ENCODE measurements at regions not wholly inside any gene's neighbourhood (a gene's known extent, or its start where the extent isn't known, plus 50 kb on each side); places are given as distances from the start of the nearest gene placed in this dataset.

GRCh38 chr15:70264014-70264582, 166.4 kb upstream of the TLE3 start (continued):
- TF ChIP-seq SIX5 (IDR thresholded peaks at IDR 0.05; ENCODE audit: low read depth, low read length, severe bottlenecking) (no peak), NFYB (IDR thresholded peaks at IDR 0.05; ENCODE audit: insufficient read depth, low read depth, low read length) (no peak), ZBED1 (IDR thresholded peaks at IDR 0.05; ENCODE audit: borderline replicate concordance) (no peak), IKZF1 (conservative IDR thresholded peaks at IDR 0.05) (peak; percentile 76), STAT3 (IDR thresholded peaks at IDR 0.05; ENCODE audit: low read depth, low read length) (no peak), RUNX3 (IDR thresholded peaks at IDR 0.05; ENCODE audit: low read length) (0 out of 2 replicates have a peak, but pooled peaks have one; percentile 9), GATAD2B (conservative IDR thresholded peaks at IDR 0.05; ENCODE audit: low read depth) (no peak), JUNB (IDR thresholded peaks at IDR 0.05) (no peak), SPI1 (IDR thresholded peaks at IDR 0.05; ENCODE audit: borderline replicate concordance, insufficient read depth, low read depth, low read length) (peak; percentile 15; the same call in 1 of the 2 replicates), SRF (IDR thresholded peaks at IDR 0.05; ENCODE audit: low read depth in 2 of 2, low read length in 2 of 2) (no peak), CTCF (IDR thresholded peaks at IDR 0.05 in 2 of 3, conservative IDR thresholded peaks at IDR 0.05 in 1 of 3; ENCODE audit: control insufficient read depth in 2 of 3, extremely low read depth in 1 of 3, insufficient read depth in 1 of 3, low read depth in 3 of 3, low read length in 3 of 3) (no peak), BCL11A (IDR thresholded peaks at IDR 0.05; ENCODE audit: low read depth, low read length) (peak; percentile 46; the same call in 1 of the 2 replicates), CREB1 (IDR thresholded peaks at IDR 0.05; ENCODE audit: low read depth) (no peak), NFXL1 (IDR thresholded peaks at IDR 0.05; ENCODE audit: borderline replicate concordance) (no peak), BRCA1 (IDR thresholded peaks at IDR 0.05; ENCODE audit: low read depth, low read length) (no peak), IRF5 (IDR thresholded peaks at IDR 0.05; ENCODE audit: borderline replicate concordance) (no peak), NR2F1 (conservative IDR thresholded peaks at IDR 0.05) (peak; percentile 34; the same call in 1 of the 2 replicates)
- TF ChIP-seq, protein P1, sequence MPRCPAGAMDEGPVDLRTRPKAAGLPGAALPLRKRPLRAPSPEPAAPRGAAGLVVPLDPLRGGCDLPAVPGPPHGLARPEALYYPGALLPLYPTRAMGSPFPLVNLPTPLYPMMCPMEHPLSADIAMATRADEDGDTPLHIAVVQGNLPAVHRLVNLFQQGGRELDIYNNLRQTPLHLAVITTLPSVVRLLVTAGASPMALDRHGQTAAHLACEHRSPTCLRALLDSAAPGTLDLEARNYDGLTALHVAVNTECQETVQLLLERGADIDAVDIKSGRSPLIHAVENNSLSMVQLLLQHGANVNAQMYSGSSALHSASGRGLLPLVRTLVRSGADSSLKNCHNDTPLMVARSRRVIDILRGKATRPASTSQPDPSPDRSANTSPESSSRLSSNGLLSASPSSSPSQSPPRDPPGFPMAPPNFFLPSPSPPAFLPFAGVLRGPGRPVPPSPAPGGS (IDR thresholded peaks at IDR 0.05; ENCODE audit: borderline replicate concordance, insufficient read depth, low read depth, low read length, poor library complexity, severe bottlenecking) = no peak
- TF ChIP-seq, protein P2, sequence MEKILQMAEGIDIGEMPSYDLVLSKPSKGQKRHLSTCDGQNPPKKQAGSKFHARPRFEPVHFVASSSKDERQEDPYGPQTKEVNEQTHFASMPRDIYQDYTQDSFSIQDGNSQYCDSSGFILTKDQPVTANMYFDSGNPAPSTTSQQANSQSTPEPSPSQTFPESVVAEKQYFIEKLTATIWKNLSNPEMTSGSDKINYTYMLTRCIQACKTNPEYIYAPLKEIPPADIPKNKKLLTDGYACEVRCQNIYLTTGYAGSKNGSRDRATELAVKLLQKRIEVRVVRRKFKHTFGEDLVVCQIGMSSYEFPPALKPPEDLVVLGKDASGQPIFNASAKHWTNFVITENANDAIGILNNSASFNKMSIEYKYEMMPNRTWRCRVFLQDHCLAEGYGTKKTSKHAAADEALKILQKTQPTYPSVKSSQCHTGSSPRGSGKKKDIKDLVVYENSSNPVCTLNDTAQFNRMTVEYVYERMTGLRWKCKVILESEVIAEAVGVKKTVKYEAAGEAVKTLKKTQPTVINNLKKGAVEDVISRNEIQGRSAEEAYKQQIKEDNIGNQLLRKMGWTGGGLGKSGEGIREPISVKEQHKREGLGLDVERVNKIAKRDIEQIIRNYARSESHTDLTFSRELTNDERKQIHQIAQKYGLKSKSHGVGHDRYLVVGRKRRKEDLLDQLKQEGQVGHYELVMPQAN (conservative IDR thresholded peaks at IDR 0.05) = no peak
- TF ChIP-seq, protein P3, sequence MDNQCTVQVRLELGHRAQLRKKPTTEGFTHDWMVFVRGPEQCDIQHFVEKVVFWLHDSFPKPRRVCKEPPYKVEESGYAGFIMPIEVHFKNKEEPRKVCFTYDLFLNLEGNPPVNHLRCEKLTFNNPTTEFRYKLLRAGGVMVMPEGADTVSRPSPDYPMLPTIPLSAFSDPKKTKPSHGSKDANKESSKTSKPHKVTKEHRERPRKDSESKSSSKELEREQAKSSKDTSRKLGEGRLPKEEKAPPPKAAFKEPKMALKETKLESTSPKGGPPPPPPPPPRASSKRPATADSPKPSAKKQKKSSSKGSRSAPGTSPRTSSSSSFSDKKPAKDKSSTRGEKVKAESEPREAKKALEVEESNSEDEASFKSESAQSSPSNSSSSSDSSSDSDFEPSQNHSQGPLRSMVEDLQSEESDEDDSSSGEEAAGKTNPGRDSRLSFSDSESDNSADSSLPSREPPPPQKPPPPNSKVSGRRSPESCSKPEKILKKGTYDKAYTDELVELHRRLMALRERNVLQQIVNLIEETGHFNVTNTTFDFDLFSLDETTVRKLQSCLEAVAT (IDR thresholded peaks at IDR 0.05) = peak; percentile 39; the same call in 1 of the 2 replicates
